ENCODE measurements at regions not wholly inside any gene's neighbourhood (a gene's known extent, or its start where the extent isn't known, plus 50 kb on each side); places are given as distances from the start of the nearest gene placed in this dataset.

- H4K20me1 ChIP-seq (ENCODE audit: low read depth, low read length), result no peaks in the 10 kb centered on the region
- no peaks in the 10 kb centered on the region for H3K27me3 ChIP-seq (ENCODE audit: low read length)
- TF ChIP-seq CTCF (IDR thresholded peaks at IDR 0.05; ENCODE audit: insufficient read depth, low read length, poor library complexity, severe bottlenecking), result no peak
- no peak for TF ChIP-seq EZH2phosphoT487 (conservative IDR thresholded peaks at IDR 0.05; ENCODE audit: low read length)
- no peaks in the 10 kb centered on the region for H3K79me2 ChIP-seq (ENCODE audit: insufficient read depth, low read length)
- H3K36me3 ChIP-seq (ENCODE audit: low read length), result no peaks in the 10 kb centered on the region
- no peak overlapping the region for H3K4me2 ChIP-seq (ENCODE audit: low read depth, low read length, poor library complexity, severe bottlenecking)
- H3K4me3 ChIP-seq (ENCODE audit: insufficient read depth, low read length, poor library complexity, severe bottlenecking), result no peak overlapping the region
- H3K9me3 ChIP-seq (ENCODE audit: insufficient read depth, low read length), result no peaks in the 10 kb centered on the region
- no peaks in the 10 kb centered on the region for H3K9me2 ChIP-seq (replicated peaks; ENCODE audit: insufficient read depth, low read length)
- no peaks in the 10 kb centered on the region; the same call in 1 of the 2 replicates for H3F3A ChIP-seq (ENCODE audit: insufficient read depth)
- no peak overlapping the region for H3K9ac ChIP-seq (ENCODE audit: low read length)
- no peak overlapping the region for H2AFZ ChIP-seq (ENCODE audit: low read depth, low read length, severe bottlenecking)
- no peak overlapping the region for H3K27ac ChIP-seq (ENCODE audit: low read depth, low read length)
Measured at GRCh38 chr6:141675957-141676356, 456.8 kb upstream of the GJE1 start.

GRCh38 chr6:141669141-141669540 is 463.6 kb upstream of the GJE1 start:
- Histone ChIP-seq H2AFZ (ENCODE audit: low read depth, low read length, severe bottlenecking) (no peak overlapping the region), H3K9me3 (ENCODE audit: insufficient read depth, low read length) (no peaks in the 10 kb centered on the region), H3K36me3 (ENCODE audit: low read length) (no peaks in the 10 kb centered on the region), H3K79me2 (ENCODE audit: insufficient read depth, low read length) (no peaks in the 10 kb centered on the region), H3K27me3 (ENCODE audit: low read length) (no peaks in the 10 kb centered on the region), H3F3A (ENCODE audit: insufficient read depth) (no peaks in the 10 kb centered on the region), H3K4me2 (ENCODE audit: low read depth, low read length, poor library complexity, severe bottlenecking) (no peak overlapping the region), H3K9me2 (replicated peaks; ENCODE audit: insufficient read depth, low read length) (no peaks in the 10 kb centered on the region), H3K9ac (ENCODE audit: low read length) (no peak overlapping the region), H3K27ac (ENCODE audit: low read depth, low read length) (no peak overlapping the region), H3K4me3 (ENCODE audit: insufficient read depth, low read length, poor library complexity, severe bottlenecking) (no peak overlapping the region), H4K20me1 (ENCODE audit: low read depth, low read length) (no peaks in the 10 kb centered on the region)
- TF ChIP-seq EZH2phosphoT487 (conservative IDR thresholded peaks at IDR 0.05; ENCODE audit: low read length), result no peak
- TF ChIP-seq CTCF (IDR thresholded peaks at IDR 0.05; ENCODE audit: insufficient read depth, low read length, poor library complexity, severe bottlenecking), result no peak

- Histone ChIP-seq H3K9me2 (replicated peaks; ENCODE audit: insufficient read depth, low read length) (no peaks in the 10 kb centered on the region), H3K27ac (ENCODE audit: low read depth, low read length) (no peak overlapping the region), H3K4me3 (ENCODE audit: insufficient read depth, low read length, poor library complexity, severe bottlenecking) (no peak overlapping the region), H3F3A (ENCODE audit: insufficient read depth) (no peaks in the 10 kb centered on the region), H4K20me1 (ENCODE audit: low read depth, low read length) (no peaks in the 10 kb centered on the region), H2AFZ (ENCODE audit: low read depth, low read length, severe bottlenecking) (no peak overlapping the region), H3K27me3 (ENCODE audit: low read length) (no peaks in the 10 kb centered on the region), H3K4me2 (ENCODE audit: low read depth, low read length, poor library complexity, severe bottlenecking) (no peak overlapping the region), H3K9me3 (ENCODE audit: insufficient read depth, low read length) (no peaks in the 10 kb centered on the region), H3K9ac (ENCODE audit: low read length) (no peak overlapping the region), H3K36me3 (ENCODE audit: low read length) (no peaks in the 10 kb centered on the region), H3K79me2 (ENCODE audit: insufficient read depth, low read length) (no peaks in the 10 kb centered on the region)
- no peak for TF ChIP-seq CTCF (IDR thresholded peaks at IDR 0.05; ENCODE audit: insufficient read depth, low read length, poor library complexity, severe bottlenecking)
- TF ChIP-seq EZH2phosphoT487 (conservative IDR thresholded peaks at IDR 0.05; ENCODE audit: low read length), result no peak
Measured at GRCh38 chr6:141667580-141668309, 465.0 kb upstream of the GJE1 start.
